ENCODE measurements at regions not wholly inside any gene's neighbourhood (a gene's known extent, or its start where the extent isn't known, plus 50 kb on each side); places are given as distances from the start of the nearest gene placed in this dataset.

DNA sequence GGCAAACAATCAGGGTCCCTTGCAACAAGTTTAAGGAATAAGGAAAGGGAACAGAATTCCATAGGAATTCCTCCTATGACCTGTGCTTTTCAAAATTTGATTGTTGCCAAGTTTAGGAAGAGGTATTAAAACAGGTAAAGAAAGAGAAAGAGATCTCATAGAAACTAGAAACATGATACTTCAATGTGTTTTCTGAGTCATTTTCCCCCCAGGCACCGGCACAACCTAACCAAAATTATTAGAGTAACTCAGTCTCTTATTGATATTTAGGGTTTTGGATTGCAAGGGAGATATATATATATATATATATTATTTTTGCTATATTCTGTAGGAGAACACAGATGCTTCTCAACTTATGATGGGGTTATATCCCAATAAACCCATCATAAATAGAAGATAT, 278.0 kb upstream of the DKK2 start:
- Histone ChIP-seq H3K9me3 (no peaks in the 10 kb centered on the region), H3K4me1 (no peaks in the 10 kb centered on the region), H3K4me3 (no peak overlapping the region), H3K27ac (no peak overlapping the region), H3K27me3 (no peaks in the 10 kb centered on the region), H3K36me3 (no peaks in the 10 kb centered on the region)
- WGBS, 2 donors: 86 to 91% methylated on average over 1 of the region's 1 CpG
- TF ChIP-seq POLR2A (IDR thresholded peaks at IDR 0.05): no peak
- no peak for TF ChIP-seq EP300 (IDR thresholded peaks at IDR 0.05)
- TF ChIP-seq POLR2AphosphoS5 (IDR thresholded peaks at IDR 0.05): no peak
- no peak for TF ChIP-seq CTCF (IDR thresholded peaks at IDR 0.05)
- no peak for DNase-seq
- intact Hi-C loops (cut with DNase I): no loop called here

GRCh38 chr4:107312366-107312765, 276.3 kb upstream of the DKK2 start:
- intact Hi-C loops (cut with DNase I): no loop called here
- no peak for TF ChIP-seq POLR2AphosphoS5 (IDR thresholded peaks at IDR 0.05)
- TF ChIP-seq EP300 (IDR thresholded peaks at IDR 0.05): no peak
- H3K27ac ChIP-seq: no peak overlapping the region
- no peaks in the 10 kb centered on the region for H3K27me3 ChIP-seq
- H3K4me1 ChIP-seq: no peaks in the 10 kb centered on the region
- no peak for DNase-seq
- WGBS, 2 donors: 92% methylated on average over 4 of the region's 4 CpGs
- H3K9me3 ChIP-seq: no peaks in the 10 kb centered on the region
- no peak overlapping the region for H3K4me3 ChIP-seq
- H3K36me3 ChIP-seq: no peaks in the 10 kb centered on the region

GRCh38 chr4:107304699-107305286, 268.7 kb upstream of the DKK2 start:
- WGBS, 2 donors: 40 to 59% methylated on average over 5 of the region's 5 CpGs
- TF ChIP-seq POLR2A (IDR thresholded peaks at IDR 0.05): no peak
- TF ChIP-seq EP300 (IDR thresholded peaks at IDR 0.05): no peak
- no peak for TF ChIP-seq POLR2AphosphoS5 (IDR thresholded peaks at IDR 0.05)
- no peak for TF ChIP-seq CTCF (IDR thresholded peaks at IDR 0.05)
- Histone ChIP-seq H3K4me1 (no peaks in the 10 kb centered on the region), H3K27me3 (no peaks in the 10 kb centered on the region), H3K27ac (no peak overlapping the region), H3K9me3 (no peaks in the 10 kb centered on the region), H3K36me3 (no peaks in the 10 kb centered on the region), H3K4me3 (no peak overlapping the region)
- intact Hi-C loops (cut with DNase I): no loop called here
- no peak for DNase-seq

- Histone ChIP-seq H3K4me1 (no peaks in the 10 kb centered on the region), H3K9me3 (no peaks in the 10 kb centered on the region), H3K4me3 (no peak overlapping the region), H3K27ac (no peak overlapping the region), H3K27me3 (no peaks in the 10 kb centered on the region), H3K36me3 (no peaks in the 10 kb centered on the region)
- no peak for DNase-seq
- TF ChIP-seq POLR2A (IDR thresholded peaks at IDR 0.05) (no peak), EP300 (IDR thresholded peaks at IDR 0.05) (no peak), CTCF (IDR thresholded peaks at IDR 0.05) (no peak), POLR2AphosphoS5 (IDR thresholded peaks at IDR 0.05) (no peak)
- WGBS, 2 donors: 84 to 93% methylated on average over 2 of the region's 2 CpGs
- intact Hi-C loops (cut with DNase I): no loop called here
Measured at GRCh38 chr4:107299646-107300045, 263.5 kb upstream of the DKK2 start.

DNA sequence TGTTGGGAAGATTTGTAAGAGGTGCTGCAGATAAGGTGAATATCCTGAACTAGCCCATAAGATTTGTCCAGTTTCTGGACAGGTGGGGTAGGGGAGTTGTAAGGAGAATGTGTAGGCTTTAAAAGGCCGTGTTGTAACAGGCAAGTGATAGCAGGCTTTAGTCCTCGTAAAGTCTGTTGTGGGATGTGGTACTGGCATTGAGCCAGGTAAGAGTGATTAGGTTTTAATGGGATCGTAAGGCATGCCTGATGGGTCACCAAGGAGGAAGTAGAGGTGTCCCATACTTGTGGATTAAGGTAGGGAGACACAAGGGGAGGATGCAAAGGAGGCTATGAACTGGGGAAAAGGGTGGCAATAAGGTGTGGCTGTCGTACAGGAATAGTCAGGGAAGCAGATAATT, 256.9 kb upstream of the DKK2 start:
- H3K9me3 ChIP-seq: no peaks in the 10 kb centered on the region
- no peak overlapping the region for H3K4me3 ChIP-seq
- WGBS, 2 donors: 26 to 65% methylated on average over 4 of the region's 4 CpGs
- no peak for TF ChIP-seq EP300 (IDR thresholded peaks at IDR 0.05)
- TF ChIP-seq CTCF (IDR thresholded peaks at IDR 0.05): no peak
- TF ChIP-seq POLR2A (IDR thresholded peaks at IDR 0.05): no peak
- TF ChIP-seq POLR2AphosphoS5 (IDR thresholded peaks at IDR 0.05): no peak
- no peak for DNase-seq
- no peaks in the 10 kb centered on the region for H3K36me3 ChIP-seq
- no peak overlapping the region for H3K27ac ChIP-seq
- intact Hi-C loops (cut with DNase I): no loop called here
- H3K27me3 ChIP-seq: no peaks in the 10 kb centered on the region
- no peaks in the 10 kb centered on the region for H3K4me1 ChIP-seq
